Endothelial cell of umbilical vein (primary cell): ENCODE measurements at regions not wholly inside any gene's neighbourhood (a gene's known extent, or its start where the extent isn't known, plus 50 kb on each side); places are given as distances from the start of the nearest gene placed in this dataset.

Source experiments
- BruUV-seq: library from RNA; stranded (reverse); fragments of 400-500 nt; replicated peaks from 2 replicates; lab custom pipeline; 2021; lab: Mats Ljungman, UMichigan
- CTCF ChIA-PET: fragments of 300-600, 350-600 bp; sonication (Branson Sonifier 250); formaldehyde crosslinking; loops from one replicate; lab custom pipeline; 2021; ENCODE audit warnings: antibody characterized with exemption, inconsistent platforms; lab: Charles Lee
- POLR2A ChIA-PET: fragments of 300-600, 350-600 bp; sonication (Branson Sonifier 250); formaldehyde crosslinking; loops from one replicate; lab custom pipeline; 2021; ENCODE audit warnings: antibody characterized with exemption, inconsistent platforms; lab: Charles Lee
- DNase-seq: peaks from one replicate; pipeline ENCODE4 v3.0.0-alpha.2; 2011; ENCODE audit warnings: low read depth, low spot score
- FAIRE-seq: peaks from 2 replicates; lab custom pipeline; 2011; peaks lifted over from hg19 to GRCh38; lab: Jason Lieb, UNC
- H2AFZ ChIP-seq: 2 replicates; pipeline ENCODE4 v1.6.0; 2012; ENCODE audit warnings: low read depth, low read length, control low read depth, inconsistent platforms
- H3K27ac ChIP-seq: 2 replicates; pipeline ENCODE4 v1.5.1; 2011; ENCODE audit warnings: low read depth, mild to moderate bottlenecking, control low read depth, low read length, moderate library complexity; ENCODE audit not compliant: insufficient read depth
- H3K27me3 ChIP-seq, 2 experiments: 2 replicates each; pipeline versions ENCODE4 v1.6.0 to v1.6.1; 2011; ENCODE audit warnings: low read length in 2 of 2, mixed read lengths in 1 of 2; ENCODE audit not compliant: control insufficient read depth in 2 of 2, insufficient read depth in 2 of 2
- H3K36me3 ChIP-seq, 2 experiments: 2 replicates in 1 of 2; 3 replicates in 1 of 2; pipeline ENCODE4 v1.5.1; 2011; ENCODE audit warnings: low read length in 2 of 2, mild to moderate bottlenecking in 1 of 2, moderate library complexity in 1 of 2; ENCODE audit not compliant: control insufficient read depth in 2 of 2, insufficient read depth in 2 of 2; ENCODE audit errors: extremely low read depth in 1 of 2
- H3K4me1 ChIP-seq: 3 replicates; pipeline ENCODE4 v1.5.1; 2011; ENCODE audit warnings: mild to moderate bottlenecking, low read length; ENCODE audit not compliant: control insufficient read depth, insufficient read depth; ENCODE audit errors: extremely low read depth
- H3K4me2 ChIP-seq: 2 replicates; pipeline ENCODE4 v1.6.1; 2011; ENCODE audit warnings: low read length, control low read depth, mixed read lengths; ENCODE audit not compliant: insufficient read depth
- H3K4me3 ChIP-seq, 3 experiments: fragments of 200-600 bp in 1 of 3; sonication (generic), shearing (Covaris generic) in 1 of 3; replicated peaks in 1 of 3; 2 replicates each; pipeline ENCODE4 v1.5.1; 2011 to 2016; ENCODE audit warnings: control low read depth in 3 of 3, low read length in 3 of 3, mild to moderate bottlenecking in 2 of 3, inconsistent platforms in 1 of 3, low read depth in 1 of 3, moderate library complexity in 1 of 3; ENCODE audit not compliant: insufficient read depth in 1 of 3
- H3K79me2 ChIP-seq: 2 replicates; pipeline ENCODE4 v1.6.0; 2012; ENCODE audit warnings: low read length, inconsistent platforms; ENCODE audit not compliant: control insufficient read depth, insufficient read depth
- H3K9ac ChIP-seq: replicated peaks from 2 replicates; pipeline ENCODE3; 2011; ENCODE audit warnings: low read length, control low read depth; ENCODE audit not compliant: insufficient read depth; ENCODE audit errors: extremely low read depth
- H3K9me1 ChIP-seq: replicated peaks from 3 replicates; pipeline ENCODE4 v1.6.0; 2011; ENCODE audit warnings: mild to moderate bottlenecking, low read length; ENCODE audit not compliant: control insufficient read depth, insufficient read depth; ENCODE audit errors: extremely low read depth
- H3K9me3 ChIP-seq: replicated peaks from 2 replicates; pipeline ENCODE4 v1.5.1; 2012; ENCODE audit warnings: low read length, inconsistent platforms; ENCODE audit not compliant: control insufficient read depth, insufficient read depth
- H4K20me1 ChIP-seq: replicated peaks from 2 replicates; pipeline ENCODE3; 2011; ENCODE audit warnings: mild to moderate bottlenecking, low read length; ENCODE audit not compliant: control insufficient read depth, insufficient read depth; ENCODE audit errors: extremely low read depth
- EZH2 ChIP-seq: IDR thresholded peaks from 2 replicates; pipeline ENCODE4 v1.6.1; 2012; ENCODE audit warnings: borderline replicate concordance, low read depth, mild to moderate bottlenecking, moderate library complexity, low read length, inconsistent platforms; ENCODE audit not compliant: severe bottlenecking
- FOS ChIP-seq: IDR thresholded peaks from 2 replicates; pipeline ENCODE4 v1.6.1; 2011; ENCODE audit warnings: mild to moderate bottlenecking, low read length, moderate library complexity, borderline replicate concordance; ENCODE audit not compliant: insufficient read depth
- GATA2 ChIP-seq: IDR thresholded peaks from 2 replicates; pipeline ENCODE4 v1.7.0; 2011; ENCODE audit warnings: low read depth, mild to moderate bottlenecking, moderate library complexity, mixed read lengths, low read length; ENCODE audit not compliant: insufficient read length, insufficient read depth
- JUN ChIP-seq: IDR thresholded peaks from 2 replicates; pipeline ENCODE4 v1.6.1; 2011; ENCODE audit warnings: borderline replicate concordance, low read depth; ENCODE audit not compliant: insufficient read length, insufficient read depth
- MYC ChIP-seq: IDR thresholded peaks from one replicate; pipeline ENCODE4 v1.6.1; 2011; ENCODE audit warnings: mild to moderate bottlenecking, low read depth, low read length
- POLR2A ChIP-seq: IDR thresholded peaks from 2 replicates; pipeline ENCODE4 v1.6.1; 2012; ENCODE audit warnings: low read depth, mild to moderate bottlenecking, control low read depth, low read length
- POLR2AphosphoS5 ChIP-seq: IDR thresholded peaks from 2 replicates; pipeline ENCODE4 v1.6.1; 2012; ENCODE audit warnings: low read depth, mild to moderate bottlenecking, control low read depth, low read length, moderate library complexity; ENCODE audit not compliant: insufficient read depth
- dilution Hi-C: fragments of 300-500 bp; cut with MboI; formaldehyde crosslinking; loops from one replicate; pipeline ENCODE4 v1.15.0; 2019; ENCODE audit warnings: low sequenced_read_pairs; ENCODE audit not compliant: extremely low pct_ligation_motif_present
- intact Hi-C: fragments of 100-400 bp; cut with micrococcal nuclease; formaldehyde crosslinking; loops from one replicate; pipeline ENCODE4 v1.10.0; 2022
- TF ChIP-seq, protein P1 (sequence below): IDR thresholded peaks from 2 replicates; pipeline ENCODE4 v1.6.1; 2011; ENCODE audit not compliant: insufficient read depth, insufficient read length
- TF ChIP-seq, protein P2 (sequence below), 2 donors: IDR thresholded peaks; 1 replicate in 1 of 2; 2 replicates in 1 of 2; pipeline ENCODE4 v1.5.1; 2011; ENCODE audit warnings: low read length in 2 of 2, mild to moderate bottlenecking in 2 of 2, moderate library complexity in 2 of 2, control low read depth in 1 of 2, inconsistent platforms in 1 of 2, low read depth in 1 of 2; ENCODE audit not compliant: insufficient read depth in 1 of 2; ENCODE audit errors: extremely low read depth in 1 of 2

DNA sequence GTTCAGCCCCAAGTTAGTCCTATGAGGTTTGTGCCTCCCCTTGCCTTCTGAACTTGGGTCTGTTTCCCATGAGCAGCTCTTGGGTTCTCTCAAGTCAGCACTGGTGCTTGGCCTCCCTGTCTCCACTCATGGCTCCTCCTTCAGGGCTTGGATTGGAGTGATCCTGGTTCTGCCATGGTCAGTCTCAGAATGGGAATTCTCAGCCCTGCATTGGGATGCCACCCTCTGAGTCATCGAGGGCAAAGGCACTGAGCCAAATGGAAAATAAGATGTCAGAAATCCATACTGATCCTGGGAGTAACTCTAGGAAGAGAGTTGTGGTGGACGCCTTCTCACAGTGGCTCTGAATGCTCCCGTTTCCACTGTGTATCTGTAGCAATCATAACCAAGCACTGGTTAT lies 233.4 kb upstream of the HABP2 start:
- POLR2A ChIA-PET, result no interaction called here
- no peaks in the 10 kb centered on the region for H3K9me3 ChIP-seq

DNA sequence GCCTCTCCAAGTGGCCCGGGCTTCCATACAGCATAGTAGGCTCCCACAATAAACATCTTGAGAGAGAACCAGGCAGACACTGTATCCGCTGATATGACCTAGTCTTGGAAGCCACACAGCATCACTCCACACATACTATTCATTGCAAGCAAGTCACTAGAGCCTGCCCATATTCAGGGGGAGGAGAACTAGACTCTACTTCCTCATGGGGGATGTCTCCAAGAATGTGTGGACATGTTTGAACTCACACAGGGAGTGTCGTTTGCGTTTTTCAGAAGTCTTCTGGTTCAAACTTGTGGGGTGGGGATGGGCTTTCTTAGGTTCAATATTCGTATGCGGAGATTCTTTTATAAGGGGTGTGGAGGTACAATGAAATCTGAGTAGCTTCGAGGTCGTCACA lies 232.6 kb upstream of the HABP2 start:
- no peak overlapping the region for H3K4me2 ChIP-seq
- no peak overlapping the region for H3K9ac ChIP-seq
- POLR2A ChIA-PET, result no interaction called here
- FAIRE-seq (no peak), DNase-seq (no peak)
- no peaks in the 10 kb centered on the region for H3K27me3 ChIP-seq
- H3K9me3 ChIP-seq, result no peaks in the 10 kb centered on the region
- BruUV-seq, result no TSS peak
- CTCF ChIA-PET, result no interaction called here
- H3K4me3 ChIP-seq, result no peak overlapping the region
- no peaks in the 10 kb centered on the region for H3K4me1 ChIP-seq
- no peaks in the 10 kb centered on the region for H3K9me1 ChIP-seq
- no peak overlapping the region for H3K27ac ChIP-seq
- TF ChIP-seq, protein P1, sequence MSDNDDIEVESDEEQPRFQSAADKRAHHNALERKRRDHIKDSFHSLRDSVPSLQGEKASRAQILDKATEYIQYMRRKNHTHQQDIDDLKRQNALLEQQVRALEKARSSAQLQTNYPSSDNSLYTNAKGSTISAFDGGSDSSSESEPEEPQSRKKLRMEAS, result no peak
- TF ChIP-seq EZH2 (no peak), JUN (no peak), POLR2A (no peak), POLR2AphosphoS5 (no peak), FOS (no peak), MYC (no peak), GATA2 (no peak)
- TF ChIP-seq, protein P2, sequence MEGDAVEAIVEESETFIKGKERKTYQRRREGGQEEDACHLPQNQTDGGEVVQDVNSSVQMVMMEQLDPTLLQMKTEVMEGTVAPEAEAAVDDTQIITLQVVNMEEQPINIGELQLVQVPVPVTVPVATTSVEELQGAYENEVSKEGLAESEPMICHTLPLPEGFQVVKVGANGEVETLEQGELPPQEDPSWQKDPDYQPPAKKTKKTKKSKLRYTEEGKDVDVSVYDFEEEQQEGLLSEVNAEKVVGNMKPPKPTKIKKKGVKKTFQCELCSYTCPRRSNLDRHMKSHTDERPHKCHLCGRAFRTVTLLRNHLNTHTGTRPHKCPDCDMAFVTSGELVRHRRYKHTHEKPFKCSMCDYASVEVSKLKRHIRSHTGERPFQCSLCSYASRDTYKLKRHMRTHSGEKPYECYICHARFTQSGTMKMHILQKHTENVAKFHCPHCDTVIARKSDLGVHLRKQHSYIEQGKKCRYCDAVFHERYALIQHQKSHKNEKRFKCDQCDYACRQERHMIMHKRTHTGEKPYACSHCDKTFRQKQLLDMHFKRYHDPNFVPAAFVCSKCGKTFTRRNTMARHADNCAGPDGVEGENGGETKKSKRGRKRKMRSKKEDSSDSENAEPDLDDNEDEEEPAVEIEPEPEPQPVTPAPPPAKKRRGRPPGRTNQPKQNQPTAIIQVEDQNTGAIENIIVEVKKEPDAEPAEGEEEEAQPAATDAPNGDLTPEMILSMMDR (IDR thresholded peaks at IDR 0.05; ENCODE audit: extremely low read depth in 1 of 2, insufficient read depth in 1 of 2, low read depth in 1 of 2, low read length in 2 of 2), result no peak
- no peaks in the 10 kb centered on the region for H3K79me2 ChIP-seq
- no peak overlapping the region for H2AFZ ChIP-seq
- no peaks in the 10 kb centered on the region for H4K20me1 ChIP-seq
- intact Hi-C loops, result no loop called here
- no peaks in the 10 kb centered on the region for H3K36me3 ChIP-seq
- dilution Hi-C loops, result no loop called here

More for the DNA sequence above, 233.4 kb upstream of the HABP2 start:
- no peaks in the 10 kb centered on the region for H4K20me1 ChIP-seq
- no peak overlapping the region for H3K9ac ChIP-seq
- dilution Hi-C loops, result no loop called here
- no peak overlapping the region for H3K27ac ChIP-seq
- H3K4me3 ChIP-seq, result no peak overlapping the region
- no peaks in the 10 kb centered on the region for H3K79me2 ChIP-seq
- H3K9me1 ChIP-seq, result no peaks in the 10 kb centered on the region
- no peaks in the 10 kb centered on the region for H3K27me3 ChIP-seq
- H3K36me3 ChIP-seq, result no peaks in the 10 kb centered on the region
- intact Hi-C loops, result no loop called here
- DNase-seq, result no peak
- H3K4me2 ChIP-seq, result no peak overlapping the region
- CTCF ChIA-PET, result no interaction called here
- no peak overlapping the region for H2AFZ ChIP-seq
- no peaks in the 10 kb centered on the region for H3K4me1 ChIP-seq
- no peak for FAIRE-seq
- TF ChIP-seq POLR2AphosphoS5, result no peak
- TF ChIP-seq, protein P1, result no peak
- no peak for TF ChIP-seq FOS
- no peak for TF ChIP-seq JUN
- no peak for TF ChIP-seq MYC
- no TSS peak for BruUV-seq
